K562 (cell line): ENCODE measurements at regions not wholly inside any gene's neighbourhood (a gene's known extent, or its start where the extent isn't known, plus 50 kb on each side); places are given as distances from the start of the nearest gene placed in this dataset.

Experiments used
- GATA2 ChIP-seq: sonication (generic); formaldehyde crosslinking; IDR thresholded peaks from 2 replicates; pipeline ENCODE4 v1.4.0; 2020; ENCODE audit warnings: mild to moderate bottlenecking, missing genetic modification reagents
- SPI1 ChIP-seq: IDR thresholded peaks from 2 replicates; pipeline ENCODE4 v1.6.1; 2011; ENCODE audit warnings: low read depth, low read length, control low read depth, borderline replicate concordance
- TF ChIP-seq, protein P1 (sequence below), 3 experiments: IDR thresholded peaks in 2 of 3; conservative IDR thresholded peaks in 1 of 3; 2 replicates each; pipeline ENCODE4 v1.5.1; 2011 to 2012; ENCODE audit warnings: low read length in 3 of 3, mild to moderate bottlenecking in 3 of 3, control low read depth in 2 of 3, improper control_type of control experiment in 1 of 3, inconsistent platforms in 1 of 3, low read depth in 1 of 3, mixed read lengths in 1 of 3, moderate library complexity in 1 of 3; ENCODE audit not compliant: insufficient read depth in 2 of 3
- TF ChIP-seq, protein P2 (sequence below): fragments of 250-450 bp; sonication (Bioruptor Pico); IDR thresholded peaks from 2 replicates; pipeline ENCODE4 v1.8.0; 2021; ENCODE audit warnings: moderate library complexity, mild to moderate bottlenecking, inconsistent platforms

DNA sequence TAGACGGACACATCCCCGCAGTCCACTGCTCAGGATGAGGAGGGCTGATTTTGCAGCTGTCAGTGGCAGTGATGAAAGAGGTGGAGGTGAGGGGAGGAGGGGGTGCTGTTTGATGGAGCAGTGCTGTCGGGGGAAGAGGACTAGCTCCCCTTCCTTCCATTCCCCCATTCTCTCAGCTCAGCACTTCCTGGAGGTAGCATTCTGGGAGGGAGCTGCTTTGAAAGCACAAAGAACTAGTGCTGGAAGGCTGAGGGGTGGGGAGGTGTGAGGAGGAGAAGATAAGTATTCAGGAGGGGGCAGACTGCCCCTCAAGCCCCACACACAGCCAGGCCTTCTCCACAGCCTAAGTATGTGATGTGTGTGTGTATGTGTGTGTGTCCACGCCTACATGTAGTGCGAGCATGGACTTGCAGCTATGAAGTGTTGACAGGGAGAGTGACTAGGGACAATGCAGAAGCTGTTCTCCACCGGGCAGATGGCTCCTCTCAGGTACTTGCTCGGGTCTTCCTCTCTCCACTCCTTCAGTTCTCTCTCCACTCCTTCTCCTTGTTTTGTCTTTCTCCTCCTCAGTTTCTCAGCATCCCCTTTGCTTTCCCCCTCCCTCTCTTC, 65.5 kb upstream of the HSPA9 start:
- TF ChIP-seq, protein P1, sequence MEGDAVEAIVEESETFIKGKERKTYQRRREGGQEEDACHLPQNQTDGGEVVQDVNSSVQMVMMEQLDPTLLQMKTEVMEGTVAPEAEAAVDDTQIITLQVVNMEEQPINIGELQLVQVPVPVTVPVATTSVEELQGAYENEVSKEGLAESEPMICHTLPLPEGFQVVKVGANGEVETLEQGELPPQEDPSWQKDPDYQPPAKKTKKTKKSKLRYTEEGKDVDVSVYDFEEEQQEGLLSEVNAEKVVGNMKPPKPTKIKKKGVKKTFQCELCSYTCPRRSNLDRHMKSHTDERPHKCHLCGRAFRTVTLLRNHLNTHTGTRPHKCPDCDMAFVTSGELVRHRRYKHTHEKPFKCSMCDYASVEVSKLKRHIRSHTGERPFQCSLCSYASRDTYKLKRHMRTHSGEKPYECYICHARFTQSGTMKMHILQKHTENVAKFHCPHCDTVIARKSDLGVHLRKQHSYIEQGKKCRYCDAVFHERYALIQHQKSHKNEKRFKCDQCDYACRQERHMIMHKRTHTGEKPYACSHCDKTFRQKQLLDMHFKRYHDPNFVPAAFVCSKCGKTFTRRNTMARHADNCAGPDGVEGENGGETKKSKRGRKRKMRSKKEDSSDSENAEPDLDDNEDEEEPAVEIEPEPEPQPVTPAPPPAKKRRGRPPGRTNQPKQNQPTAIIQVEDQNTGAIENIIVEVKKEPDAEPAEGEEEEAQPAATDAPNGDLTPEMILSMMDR (IDR thresholded peaks at IDR 0.05 in 2 of 3, conservative IDR thresholded peaks at IDR 0.05 in 1 of 3; ENCODE audit: insufficient read depth in 2 of 3, low read depth in 1 of 3, low read length in 3 of 3) = no peak
- TF ChIP-seq, protein P2, sequence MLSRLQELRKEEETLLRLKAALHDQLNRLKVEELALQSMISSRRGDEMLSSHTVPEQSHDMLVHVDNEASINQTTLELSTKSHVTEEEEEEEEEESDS (CRISPR knock-in tag) = no peak
- no peak for TF ChIP-seq GATA2
- no peak for TF ChIP-seq SPI1
